ENCODE measurements at regions not wholly inside any gene's neighbourhood (a gene's known extent, or its start where the extent isn't known, plus 50 kb on each side); places are given as distances from the start of the nearest gene placed in this dataset.

DNA sequence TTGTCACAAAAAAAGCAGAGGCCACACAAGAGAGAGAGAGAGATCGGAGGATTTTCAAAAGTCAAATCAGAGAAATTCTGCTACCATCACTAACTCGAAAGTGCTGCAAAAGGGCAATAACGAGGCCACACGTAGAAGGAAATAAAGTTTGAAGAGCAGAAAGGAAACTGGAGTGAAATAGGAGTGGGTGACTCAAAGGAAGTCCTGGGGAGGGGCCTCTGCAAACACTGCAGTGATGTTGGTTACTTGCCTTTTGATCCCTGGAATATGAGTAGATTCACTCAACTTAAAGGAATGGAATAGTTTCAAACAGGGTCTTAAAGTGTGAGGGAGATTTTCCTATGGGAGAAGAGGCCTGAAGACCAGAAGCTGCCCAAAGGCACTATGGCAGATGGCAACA is 663.4 kb upstream of the LCORL start:
- Histone ChIP-seq H3K27me3 (ENCODE audit: control insufficient read depth, insufficient read depth, low read length) (no peaks in the 10 kb centered on the region), H3K27ac (ENCODE audit: low read depth, low read length) (no peak overlapping the region), H3K4me3 (ENCODE audit: low read depth, low read length) (no peak overlapping the region), H3K9me3 (ENCODE audit: control insufficient read depth, insufficient read depth, low read length) (no peaks in the 10 kb centered on the region)
- TF ChIP-seq, protein P1, sequence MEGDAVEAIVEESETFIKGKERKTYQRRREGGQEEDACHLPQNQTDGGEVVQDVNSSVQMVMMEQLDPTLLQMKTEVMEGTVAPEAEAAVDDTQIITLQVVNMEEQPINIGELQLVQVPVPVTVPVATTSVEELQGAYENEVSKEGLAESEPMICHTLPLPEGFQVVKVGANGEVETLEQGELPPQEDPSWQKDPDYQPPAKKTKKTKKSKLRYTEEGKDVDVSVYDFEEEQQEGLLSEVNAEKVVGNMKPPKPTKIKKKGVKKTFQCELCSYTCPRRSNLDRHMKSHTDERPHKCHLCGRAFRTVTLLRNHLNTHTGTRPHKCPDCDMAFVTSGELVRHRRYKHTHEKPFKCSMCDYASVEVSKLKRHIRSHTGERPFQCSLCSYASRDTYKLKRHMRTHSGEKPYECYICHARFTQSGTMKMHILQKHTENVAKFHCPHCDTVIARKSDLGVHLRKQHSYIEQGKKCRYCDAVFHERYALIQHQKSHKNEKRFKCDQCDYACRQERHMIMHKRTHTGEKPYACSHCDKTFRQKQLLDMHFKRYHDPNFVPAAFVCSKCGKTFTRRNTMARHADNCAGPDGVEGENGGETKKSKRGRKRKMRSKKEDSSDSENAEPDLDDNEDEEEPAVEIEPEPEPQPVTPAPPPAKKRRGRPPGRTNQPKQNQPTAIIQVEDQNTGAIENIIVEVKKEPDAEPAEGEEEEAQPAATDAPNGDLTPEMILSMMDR (IDR thresholded peaks at IDR 0.05; ENCODE audit: low read depth, low read length): no peak
- no peak for DNase-seq (ENCODE audit: low read depth, low spot score)
- CTCF ChIA-PET: no interaction called here
- POLR2A ChIA-PET: no interaction called here

DNA sequence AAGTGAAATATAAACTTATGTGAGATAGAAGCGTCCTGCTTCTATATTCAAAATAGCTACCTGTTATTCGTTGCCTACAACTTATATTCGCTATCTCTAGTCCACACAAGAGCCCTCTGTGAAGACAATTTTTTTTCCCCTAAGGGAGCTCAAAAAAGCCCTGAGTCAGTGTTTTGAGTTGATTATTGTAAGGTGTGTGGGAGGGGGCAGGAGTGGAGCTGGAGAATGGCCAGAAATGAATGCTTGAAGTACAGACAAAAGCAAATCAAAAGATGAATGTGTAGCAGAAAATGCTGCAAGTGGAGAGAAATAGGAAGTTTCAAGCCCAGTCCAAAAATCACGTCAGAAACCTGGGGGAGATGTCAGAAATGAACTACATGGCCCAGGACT is 655.0 kb upstream of the LCORL start:
- H3K4me3 ChIP-seq (ENCODE audit: low read depth, low read length): no peak overlapping the region
- ChIA-PET CTCF (no interaction called here), POLR2A (no interaction called here)
- no peaks in the 10 kb centered on the region for H3K27me3 ChIP-seq (ENCODE audit: control insufficient read depth, insufficient read depth, low read length)
- TF ChIP-seq, protein P1 (IDR thresholded peaks at IDR 0.05; ENCODE audit: low read depth, low read length): no peak
- H3K27ac ChIP-seq (ENCODE audit: low read depth, low read length): no peak overlapping the region
- H3K9me3 ChIP-seq (ENCODE audit: control insufficient read depth, insufficient read depth, low read length): no peaks in the 10 kb centered on the region
- DNase-seq (ENCODE audit: low read depth, low spot score): no peak

DNA sequence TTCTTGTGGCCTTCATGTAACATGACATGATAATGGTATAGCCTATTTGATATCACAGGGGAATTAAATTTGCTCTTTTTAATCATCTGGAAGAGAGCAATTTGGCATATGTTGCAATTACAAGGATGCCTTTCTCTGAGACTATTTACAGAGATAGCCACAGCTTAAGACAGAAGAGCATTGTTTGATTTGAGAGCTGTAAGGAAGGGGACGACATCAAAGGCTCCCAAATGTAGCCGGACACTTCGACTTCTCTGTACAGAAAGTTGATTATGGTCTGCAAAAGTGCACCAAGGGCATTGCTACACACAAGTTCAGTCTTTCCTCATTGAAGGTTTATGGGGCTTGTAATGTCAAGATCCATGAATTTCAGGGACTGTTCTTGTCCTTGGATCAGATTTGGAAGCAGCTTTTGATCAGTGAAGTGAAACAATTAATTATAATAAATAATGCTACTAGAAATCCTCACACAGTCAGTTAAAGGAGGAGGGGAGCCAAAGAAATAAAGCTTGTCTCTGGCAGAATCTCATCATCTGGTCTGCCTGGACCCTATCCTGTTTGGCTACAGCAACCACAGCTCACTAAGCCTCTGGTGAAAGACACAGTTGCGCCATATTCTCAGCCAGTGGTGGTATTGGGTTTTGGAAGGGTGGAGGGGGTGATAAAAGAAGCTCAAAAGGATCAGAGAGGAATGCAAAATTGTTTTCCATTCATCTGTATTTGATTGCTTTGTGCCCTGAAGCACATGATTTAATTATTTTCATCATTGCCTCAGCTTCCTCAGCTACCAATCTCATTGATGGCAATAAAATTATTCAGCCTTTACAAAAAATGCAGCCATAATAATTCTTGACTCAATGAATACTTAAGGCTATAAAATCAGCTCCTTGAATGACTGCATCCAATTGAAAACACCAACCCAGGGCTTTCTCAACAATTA is 654.3 kb upstream of the LCORL start:
- no peak for DNase-seq (ENCODE audit: low read depth, low spot score)
- ChIA-PET CTCF (no interaction called here), POLR2A (no interaction called here)
- no peak overlapping the region for H3K27ac ChIP-seq (ENCODE audit: low read depth, low read length)
- H3K9me3 ChIP-seq (ENCODE audit: control insufficient read depth, insufficient read depth, low read length): no peaks in the 10 kb centered on the region
- H3K27me3 ChIP-seq (ENCODE audit: control insufficient read depth, insufficient read depth, low read length): no peaks in the 10 kb centered on the region
- TF ChIP-seq, protein P1 (IDR thresholded peaks at IDR 0.05; ENCODE audit: low read depth, low read length): no peak
- H3K4me3 ChIP-seq (ENCODE audit: low read depth, low read length): no peak overlapping the region

DNA sequence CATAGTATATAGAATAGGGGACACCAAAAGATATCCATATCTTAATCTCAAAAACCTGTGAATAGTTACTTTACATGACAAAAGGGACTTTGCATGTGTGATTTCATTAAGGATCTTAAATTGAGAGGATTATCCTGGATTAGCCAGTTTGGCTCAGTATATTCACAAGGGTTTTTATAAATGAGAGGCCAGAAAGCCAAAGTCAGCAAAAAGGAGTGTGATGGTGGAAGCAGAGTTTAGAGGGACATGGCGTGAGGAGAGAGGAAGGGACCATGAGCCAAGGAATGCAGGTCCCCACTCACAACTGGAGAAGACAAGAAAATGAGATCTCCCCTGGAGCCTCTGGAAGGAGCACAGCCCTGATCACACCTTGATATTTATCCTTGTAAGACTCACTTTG is 648.5 kb upstream of the LCORL start:
- no peak overlapping the region for H3K27ac ChIP-seq (ENCODE audit: low read depth, low read length)
- ChIA-PET POLR2A (no interaction called here), CTCF (no interaction called here)
- TF ChIP-seq, protein P1 (IDR thresholded peaks at IDR 0.05; ENCODE audit: low read depth, low read length): no peak
- no peak for DNase-seq (ENCODE audit: low read depth, low spot score)
- no peaks in the 10 kb centered on the region for H3K27me3 ChIP-seq (ENCODE audit: control insufficient read depth, insufficient read depth, low read length)
- no peaks in the 10 kb centered on the region for H3K9me3 ChIP-seq (ENCODE audit: control insufficient read depth, insufficient read depth, low read length)
- H3K4me3 ChIP-seq (ENCODE audit: low read depth, low read length): no peak overlapping the region

DNA sequence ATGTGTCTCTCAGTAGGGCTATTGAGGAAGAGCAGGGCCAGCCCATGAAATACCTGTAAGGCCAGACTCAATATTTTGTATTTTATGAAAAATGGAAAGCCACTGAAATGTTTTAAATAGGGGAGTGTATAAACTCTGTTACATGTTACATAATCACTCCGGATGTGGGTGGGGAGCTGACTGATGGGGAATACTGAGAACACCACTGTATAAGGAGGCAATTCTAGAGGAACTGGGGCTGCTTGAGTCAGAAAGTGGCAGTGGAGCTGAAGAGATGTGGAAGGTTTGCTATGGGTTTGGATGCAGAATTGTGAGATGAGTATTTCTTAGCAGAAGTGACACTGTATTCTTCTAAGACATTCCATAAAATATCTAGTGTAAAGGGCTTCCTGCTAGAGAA is 647.8 kb upstream of the LCORL start:
- ChIA-PET CTCF (no interaction called here), POLR2A (no interaction called here)
- TF ChIP-seq, protein P1 (IDR thresholded peaks at IDR 0.05; ENCODE audit: low read depth, low read length): no peak
- no peaks in the 10 kb centered on the region for H3K9me3 ChIP-seq (ENCODE audit: control insufficient read depth, insufficient read depth, low read length)
- H3K27me3 ChIP-seq (ENCODE audit: control insufficient read depth, insufficient read depth, low read length): no peaks in the 10 kb centered on the region
- no peak for DNase-seq (ENCODE audit: low read depth, low spot score)
- no peak overlapping the region for H3K4me3 ChIP-seq (ENCODE audit: low read depth, low read length)
- no peak overlapping the region for H3K27ac ChIP-seq (ENCODE audit: low read depth, low read length)
